Lower leg skin (tissue), 4 donors: ENCODE measurements at regions not wholly inside any gene's neighbourhood (a gene's known extent, or its start where the extent isn't known, plus 50 kb on each side); places are given as distances from the start of the nearest gene placed in this dataset.

ENCODE experiments used
- DNase-seq, 2 donors: peaks; one replicate each; pipeline ENCODE4 v3.0.0-alpha.2; 2019; ENCODE audit warnings: low spot score in 2 of 2
- H3K4me3 ChIP-seq: fragments of 200-600 bp; sonication (generic); 2 replicates; pipeline ENCODE4 v1.5.1; 2017; ENCODE audit warnings: mild to moderate bottlenecking, low read depth; ENCODE audit not compliant: poor library complexity, severe bottlenecking
- CTCF ChIP-seq, 3 donors: fragments of 450-650 bp; IDR thresholded peaks; one replicate each; pipeline ENCODE4 v1.5.1; 2016; ENCODE audit warnings: antibody characterized with exemption in 3 of 3, mild to moderate bottlenecking in 3 of 3, moderate library complexity in 2 of 3
- POLR2A ChIP-seq, 2 donors: fragments of 450-650 bp; IDR thresholded peaks; one replicate each; pipeline ENCODE4 v1.6.1; 2016 to 2017; ENCODE audit warnings: antibody characterized with exemption in 2 of 2, mild to moderate bottlenecking in 1 of 2, moderate library complexity in 1 of 2
- WGBS, 2 donors: methylation state at CpG; one replicate each; pipeline ENCODE4 v1.1.5; 2018; 5-methylcytosine and 5-hydroxymethylcytosine counted together
- intact Hi-C: fragments of 100-400 bp; cut with DNase I; formaldehyde crosslinking; loops from one replicate; pipeline ENCODE4 v1.15.0; 2023; ENCODE audit warnings: low total_unique reads

- 36 to 41% methylated on average over 29 to 31 of the region's 43 CpGs for WGBS, 2 donors
- intact Hi-C loops = loop anchor here (10.0 kb wide), 1 partner anchor 270 kb away; no protein-coding TSS in a partner anchor
- H3K4me3 ChIP-seq = no peak overlapping the region
- no peak for DNase-seq
- TF ChIP-seq POLR2A (IDR thresholded peaks at IDR 0.05) (no peak), CTCF (IDR thresholded peaks at IDR 0.05) (no peak)
These were observed 67.9 kb upstream of the BEGAIN start for GRCh38 chr14:100654814-100655740.

GRCh38 chr14:100655741-100656085, 68.5 kb upstream of the BEGAIN start:
- 77 to 83% methylated on average over 2 of the region's 2 CpGs for WGBS, 2 donors

GRCh38 chr14:100656996-100657395, 69.7 kb upstream of the DLK1 start:
- TF ChIP-seq CTCF (IDR thresholded peaks at IDR 0.05) = no peak
- TF ChIP-seq POLR2A (IDR thresholded peaks at IDR 0.05) = no peak
- intact Hi-C loops = loop anchor here (10.0 kb wide), 1 partner anchor 272 kb away; no protein-coding TSS in a partner anchor
- WGBS, 2 donors = 63 to 64% methylated on average over 15 of the region's 15 CpGs
- no peak overlapping the region for H3K4me3 ChIP-seq
- DNase-seq = no peak

More at GRCh38 chr14:100655741-100656085, 68.5 kb upstream of the BEGAIN start:
- H3K4me3 ChIP-seq = no peak overlapping the region
- no peak for TF ChIP-seq CTCF (IDR thresholded peaks at IDR 0.05)
- no peak for TF ChIP-seq POLR2A (IDR thresholded peaks at IDR 0.05)
- no peak for DNase-seq
- intact Hi-C loops = loop anchor here (10.0 kb wide), 1 partner anchor 271 kb away; no protein-coding TSS in a partner anchor

GRCh38 chr14:100657780-100658179, 68.9 kb upstream of the DLK1 start:
- intact Hi-C loops = loop anchor here (10.0 kb wide), 1 partner anchor 273 kb away; no protein-coding TSS in a partner anchor
- 81 to 82% methylated on average over 4 of the region's 4 CpGs for WGBS, 2 donors
- no peak for TF ChIP-seq CTCF (IDR thresholded peaks at IDR 0.05)
- TF ChIP-seq POLR2A (IDR thresholded peaks at IDR 0.05) = no peak
- no peak overlapping the region for H3K4me3 ChIP-seq
- DNase-seq = no peak

- no peak overlapping the region for H3K4me3 ChIP-seq
- intact Hi-C loops = loop anchor here (10.0 kb wide), 1 partner anchor 274 kb away; no protein-coding TSS in a partner anchor
- TF ChIP-seq POLR2A (IDR thresholded peaks at IDR 0.05) = no peak
- DNase-seq = no peak
- WGBS, 2 donors = 50 to 63% methylated on average over 6 of the region's 6 CpGs
These were observed 68.4 kb upstream of the DLK1 start for GRCh38 chr14:100658181-100658886.
